Erythroblast (primary cell): ENCODE measurements at regions not wholly inside any gene's neighbourhood (a gene's known extent, or its start where the extent isn't known, plus 50 kb on each side); places are given as distances from the start of the nearest gene placed in this dataset.

ENCODE experiments used
- GATA1 ChIP-seq: IDR thresholded peaks from 2 replicates; pipeline ENCODE4 v1.6.1; 2011; ENCODE audit warnings: low read depth, mild to moderate bottlenecking, control low read depth, low read length, moderate library complexity
- POLR2A ChIP-seq: IDR thresholded peaks from 2 replicates; pipeline ENCODE4 v1.6.1; 2011; ENCODE audit warnings: mild to moderate bottlenecking, low read length

- TF ChIP-seq POLR2A, result no peak
- TF ChIP-seq GATA1, result no peak
Measured at GRCh38 chr2:17229414-17229813, 288.8 kb downstream of the RAD51AP2 start.
